ENCODE measurements at regions not wholly inside any gene's neighbourhood (a gene's known extent, or its start where the extent isn't known, plus 50 kb on each side); places are given as distances from the start of the nearest gene placed in this dataset.

DNA sequence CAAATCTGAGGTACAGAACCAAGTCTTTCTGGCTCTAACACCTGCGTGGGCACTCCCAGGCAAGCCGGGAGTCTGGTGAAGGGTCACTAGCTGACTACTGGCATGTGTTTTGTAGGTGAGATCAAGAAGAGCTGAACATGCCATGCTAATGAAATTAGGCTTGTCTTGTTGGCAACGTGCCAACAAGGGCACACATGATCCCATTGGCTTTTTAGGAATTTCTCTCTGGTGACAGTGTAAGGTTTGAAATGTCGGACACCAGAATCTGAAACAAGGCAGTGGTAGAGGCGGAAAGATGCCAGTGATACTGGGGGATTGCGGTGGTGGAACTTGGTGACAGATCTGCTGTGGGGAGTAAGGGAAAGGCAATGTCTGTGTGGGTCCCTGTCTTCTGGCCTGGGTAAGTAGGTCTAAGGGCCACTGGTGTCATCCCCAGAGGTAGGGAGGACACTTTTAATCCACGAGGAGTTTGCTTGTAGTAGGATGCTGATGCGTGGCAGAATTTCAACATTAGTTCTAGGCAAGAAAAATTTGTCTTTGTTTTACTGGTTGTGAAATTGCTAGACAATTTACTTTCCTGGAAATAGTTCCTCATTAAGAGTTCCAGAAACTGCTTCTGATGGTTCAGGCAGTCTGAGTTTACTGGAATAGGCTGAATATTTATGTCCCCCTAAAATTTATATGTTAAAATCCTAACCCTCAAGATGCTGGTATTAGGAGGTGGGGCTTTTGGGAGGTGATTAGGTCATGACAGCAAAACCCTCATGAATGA, 52.6 kb upstream of the ACMSD start:
- no peak for TF ChIP-seq EZH2 (IDR thresholded peaks at IDR 0.05; ENCODE audit: low read depth, unreplicated experiment)
- no peak for TF ChIP-seq JUNB (IDR thresholded peaks at IDR 0.05; ENCODE audit: unreplicated experiment)
- TF ChIP-seq, protein P1, sequence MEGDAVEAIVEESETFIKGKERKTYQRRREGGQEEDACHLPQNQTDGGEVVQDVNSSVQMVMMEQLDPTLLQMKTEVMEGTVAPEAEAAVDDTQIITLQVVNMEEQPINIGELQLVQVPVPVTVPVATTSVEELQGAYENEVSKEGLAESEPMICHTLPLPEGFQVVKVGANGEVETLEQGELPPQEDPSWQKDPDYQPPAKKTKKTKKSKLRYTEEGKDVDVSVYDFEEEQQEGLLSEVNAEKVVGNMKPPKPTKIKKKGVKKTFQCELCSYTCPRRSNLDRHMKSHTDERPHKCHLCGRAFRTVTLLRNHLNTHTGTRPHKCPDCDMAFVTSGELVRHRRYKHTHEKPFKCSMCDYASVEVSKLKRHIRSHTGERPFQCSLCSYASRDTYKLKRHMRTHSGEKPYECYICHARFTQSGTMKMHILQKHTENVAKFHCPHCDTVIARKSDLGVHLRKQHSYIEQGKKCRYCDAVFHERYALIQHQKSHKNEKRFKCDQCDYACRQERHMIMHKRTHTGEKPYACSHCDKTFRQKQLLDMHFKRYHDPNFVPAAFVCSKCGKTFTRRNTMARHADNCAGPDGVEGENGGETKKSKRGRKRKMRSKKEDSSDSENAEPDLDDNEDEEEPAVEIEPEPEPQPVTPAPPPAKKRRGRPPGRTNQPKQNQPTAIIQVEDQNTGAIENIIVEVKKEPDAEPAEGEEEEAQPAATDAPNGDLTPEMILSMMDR (conservative IDR thresholded peaks at IDR 0.05; ENCODE audit: low read depth in 2 of 2) = no peak
- no peak for TF ChIP-seq POLR2AphosphoS5 (IDR thresholded peaks at IDR 0.05; ENCODE audit: low read depth)
- TF ChIP-seq EZH2phosphoT487 (IDR thresholded peaks at IDR 0.05; ENCODE audit: unreplicated experiment) = no peak
- TF ChIP-seq CREB1 (CRISPR knock-in tag; IDR thresholded peaks at IDR 0.05; ENCODE audit: low read depth) = no peak
- TF ChIP-seq ZNF114 (CRISPR knock-in tag; IDR thresholded peaks at IDR 0.05) = no peak
- TF ChIP-seq, protein P2, sequence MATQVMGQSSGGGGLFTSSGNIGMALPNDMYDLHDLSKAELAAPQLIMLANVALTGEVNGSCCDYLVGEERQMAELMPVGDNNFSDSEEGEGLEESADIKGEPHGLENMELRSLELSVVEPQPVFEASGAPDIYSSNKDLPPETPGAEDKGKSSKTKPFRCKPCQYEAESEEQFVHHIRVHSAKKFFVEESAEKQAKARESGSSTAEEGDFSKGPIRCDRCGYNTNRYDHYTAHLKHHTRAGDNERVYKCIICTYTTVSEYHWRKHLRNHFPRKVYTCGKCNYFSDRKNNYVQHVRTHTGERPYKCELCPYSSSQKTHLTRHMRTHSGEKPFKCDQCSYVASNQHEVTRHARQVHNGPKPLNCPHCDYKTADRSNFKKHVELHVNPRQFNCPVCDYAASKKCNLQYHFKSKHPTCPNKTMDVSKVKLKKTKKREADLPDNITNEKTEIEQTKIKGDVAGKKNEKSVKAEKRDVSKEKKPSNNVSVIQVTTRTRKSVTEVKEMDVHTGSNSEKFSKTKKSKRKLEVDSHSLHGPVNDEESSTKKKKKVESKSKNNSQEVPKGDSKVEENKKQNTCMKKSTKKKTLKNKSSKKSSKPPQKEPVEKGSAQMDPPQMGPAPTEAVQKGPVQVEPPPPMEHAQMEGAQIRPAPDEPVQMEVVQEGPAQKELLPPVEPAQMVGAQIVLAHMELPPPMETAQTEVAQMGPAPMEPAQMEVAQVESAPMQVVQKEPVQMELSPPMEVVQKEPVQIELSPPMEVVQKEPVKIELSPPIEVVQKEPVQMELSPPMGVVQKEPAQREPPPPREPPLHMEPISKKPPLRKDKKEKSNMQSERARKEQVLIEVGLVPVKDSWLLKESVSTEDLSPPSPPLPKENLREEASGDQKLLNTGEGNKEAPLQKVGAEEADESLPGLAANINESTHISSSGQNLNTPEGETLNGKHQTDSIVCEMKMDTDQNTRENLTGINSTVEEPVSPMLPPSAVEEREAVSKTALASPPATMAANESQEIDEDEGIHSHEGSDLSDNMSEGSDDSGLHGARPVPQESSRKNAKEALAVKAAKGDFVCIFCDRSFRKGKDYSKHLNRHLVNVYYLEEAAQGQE (IDR thresholded peaks at IDR 0.05; ENCODE audit: unreplicated experiment) = no peak
- no peak for TF ChIP-seq ZNF331 (CRISPR knock-in tag; IDR thresholded peaks at IDR 0.05; ENCODE audit: low read depth)
- TF ChIP-seq NANOG (IDR thresholded peaks at IDR 0.05; ENCODE audit: borderline replicate concordance) = no peak
- no peak for TF ChIP-seq STAT1 (IDR thresholded peaks at IDR 0.05; ENCODE audit: unreplicated experiment)
- TF ChIP-seq, protein P3, sequence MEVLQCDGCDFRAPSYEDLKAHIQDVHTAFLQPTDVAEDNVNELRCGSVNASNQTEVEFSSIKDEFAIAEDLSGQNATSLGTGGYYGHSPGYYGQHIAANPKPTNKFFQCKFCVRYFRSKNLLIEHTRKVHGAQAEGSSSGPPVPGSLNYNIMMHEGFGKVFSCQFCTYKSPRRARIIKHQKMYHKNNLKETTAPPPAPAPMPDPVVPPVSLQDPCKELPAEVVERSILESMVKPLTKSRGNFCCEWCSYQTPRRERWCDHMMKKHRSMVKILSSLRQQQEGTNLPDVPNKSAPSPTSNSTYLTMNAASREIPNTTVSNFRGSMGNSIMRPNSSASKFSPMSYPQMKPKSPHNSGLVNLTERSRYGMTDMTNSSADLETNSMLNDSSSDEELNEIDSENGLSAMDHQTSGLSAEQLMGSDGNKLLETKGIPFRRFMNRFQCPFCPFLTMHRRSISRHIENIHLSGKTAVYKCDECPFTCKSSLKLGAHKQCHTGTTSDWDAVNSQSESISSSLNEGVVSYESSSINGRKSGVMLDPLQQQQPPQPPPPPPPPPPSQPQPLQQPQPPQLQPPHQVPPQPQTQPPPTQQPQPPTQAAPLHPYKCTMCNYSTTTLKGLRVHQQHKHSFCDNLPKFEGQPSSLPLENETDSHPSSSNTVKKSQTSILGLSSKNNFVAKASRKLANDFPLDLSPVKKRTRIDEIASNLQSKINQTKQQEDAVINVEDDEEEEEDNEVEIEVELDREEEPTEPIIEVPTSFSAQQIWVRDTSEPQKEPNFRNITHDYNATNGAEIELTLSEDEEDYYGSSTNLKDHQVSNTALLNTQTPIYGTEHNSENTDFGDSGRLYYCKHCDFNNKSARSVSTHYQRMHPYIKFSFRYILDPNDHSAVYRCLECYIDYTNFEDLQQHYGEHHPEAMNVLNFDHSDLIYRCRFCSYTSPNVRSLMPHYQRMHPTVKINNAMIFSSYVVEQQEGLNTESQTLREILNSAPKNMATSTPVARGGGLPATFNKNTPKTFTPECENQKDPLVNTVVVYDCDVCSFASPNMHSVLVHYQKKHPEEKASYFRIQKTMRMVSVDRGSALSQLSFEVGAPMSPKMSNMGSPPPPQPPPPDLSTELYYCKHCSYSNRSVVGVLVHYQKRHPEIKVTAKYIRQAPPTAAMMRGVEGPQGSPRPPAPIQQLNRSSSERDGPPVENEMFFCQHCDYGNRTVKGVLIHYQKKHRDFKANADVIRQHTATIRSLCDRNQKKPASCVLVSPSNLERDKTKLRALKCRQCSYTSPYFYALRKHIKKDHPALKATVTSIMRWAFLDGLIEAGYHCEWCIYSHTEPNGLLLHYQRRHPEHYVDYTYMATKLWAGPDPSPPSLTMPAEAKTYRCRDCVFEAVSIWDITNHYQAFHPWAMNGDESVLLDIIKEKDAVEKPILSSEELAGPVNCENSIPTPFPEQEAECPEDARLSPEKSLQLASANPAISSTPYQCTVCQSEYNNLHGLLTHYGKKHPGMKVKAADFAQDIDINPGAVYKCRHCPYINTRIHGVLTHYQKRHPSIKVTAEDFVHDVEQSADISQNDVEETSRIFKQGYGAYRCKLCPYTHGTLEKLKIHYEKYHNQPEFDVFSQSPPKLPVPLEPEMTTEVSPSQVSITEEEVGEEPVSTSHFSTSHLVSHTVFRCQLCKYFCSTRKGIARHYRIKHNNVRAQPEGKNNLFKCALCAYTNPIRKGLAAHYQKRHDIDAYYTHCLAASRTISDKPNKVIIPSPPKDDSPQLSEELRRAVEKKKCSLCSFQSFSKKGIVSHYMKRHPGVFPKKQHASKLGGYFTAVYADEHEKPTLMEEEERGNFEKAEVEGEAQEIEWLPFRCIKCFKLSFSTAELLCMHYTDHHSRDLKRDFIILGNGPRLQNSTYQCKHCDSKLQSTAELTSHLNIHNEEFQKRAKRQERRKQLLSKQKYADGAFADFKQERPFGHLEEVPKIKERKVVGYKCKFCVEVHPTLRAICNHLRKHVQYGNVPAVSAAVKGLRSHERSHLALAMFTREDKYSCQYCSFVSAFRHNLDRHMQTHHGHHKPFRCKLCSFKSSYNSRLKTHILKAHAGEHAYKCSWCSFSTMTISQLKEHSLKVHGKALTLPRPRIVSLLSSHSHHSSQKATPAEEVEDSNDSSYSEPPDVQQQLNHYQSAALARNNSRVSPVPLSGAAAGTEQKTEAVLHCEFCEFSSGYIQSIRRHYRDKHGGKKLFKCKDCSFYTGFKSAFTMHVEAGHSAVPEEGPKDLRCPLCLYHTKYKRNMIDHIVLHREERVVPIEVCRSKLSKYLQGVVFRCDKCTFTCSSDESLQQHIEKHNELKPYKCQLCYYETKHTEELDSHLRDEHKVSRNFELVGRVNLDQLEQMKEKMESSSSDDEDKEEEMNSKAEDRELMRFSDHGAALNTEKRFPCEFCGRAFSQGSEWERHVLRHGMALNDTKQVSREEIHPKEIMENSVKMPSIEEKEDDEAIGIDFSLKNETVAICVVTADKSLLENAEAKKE (CRISPR knock-in tag; IDR thresholded peaks at IDR 0.05) = no peak
- TF ChIP-seq, protein P4, sequence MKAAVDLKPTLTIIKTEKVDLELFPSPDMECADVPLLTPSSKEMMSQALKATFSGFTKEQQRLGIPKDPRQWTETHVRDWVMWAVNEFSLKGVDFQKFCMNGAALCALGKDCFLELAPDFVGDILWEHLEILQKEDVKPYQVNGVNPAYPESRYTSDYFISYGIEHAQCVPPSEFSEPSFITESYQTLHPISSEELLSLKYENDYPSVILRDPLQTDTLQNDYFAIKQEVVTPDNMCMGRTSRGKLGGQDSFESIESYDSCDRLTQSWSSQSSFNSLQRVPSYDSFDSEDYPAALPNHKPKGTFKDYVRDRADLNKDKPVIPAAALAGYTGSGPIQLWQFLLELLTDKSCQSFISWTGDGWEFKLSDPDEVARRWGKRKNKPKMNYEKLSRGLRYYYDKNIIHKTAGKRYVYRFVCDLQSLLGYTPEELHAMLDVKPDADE (IDR thresholded peaks at IDR 0.05) = no peak
- H3K4me3 Mint-ChIP-seq = no peak overlapping the region
- Histone ChIP-seq H3K36me3 (ENCODE audit: insufficient read depth) (no peaks in the 10 kb centered on the region), H3K27ac (ENCODE audit: low read depth) (no peak overlapping the region), H2AFZ (no peak overlapping the region), H3K4me1 (ENCODE audit: insufficient read depth) (no peaks in the 10 kb centered on the region), H3K9me2 (ENCODE audit: insufficient read depth) (peaks cover 3% of the 10 kb centered on the region; the same call in 1 of the 2 replicates), H3K27me3 (ENCODE audit: insufficient read depth) (no peaks in the 10 kb centered on the region), H3K4me3 (no peak overlapping the region), H3F3A (replicated peaks; ENCODE audit: low read depth) (no peaks in the 10 kb centered on the region), H3K79me2 (replicated peaks; ENCODE audit: insufficient read depth) (no peaks in the 10 kb centered on the region), H3K4me2 (no peak overlapping the region), H4K20me1 (replicated peaks; ENCODE audit: insufficient read depth) (no peaks in the 10 kb centered on the region)
- no peaks in the 10 kb centered on the region for H3K27me3 Mint-ChIP-seq (ENCODE audit: insufficient read depth, low read depth, poor library complexity)
- ATAC-seq (no peak), DNase-seq (ENCODE audit: low spot score) (no peak)
- no peaks in the 10 kb centered on the region for H3K36me3 Mint-ChIP-seq (ENCODE audit: low read depth)
- H3K27ac Mint-ChIP-seq = no peak overlapping the region
- no peaks in the 10 kb centered on the region for H3K4me1 Mint-ChIP-seq
- H3K9me3 Mint-ChIP-seq = no peaks in the 10 kb centered on the region; the same call in 2 of the 3 replicates
